Brain microvascular endothelial cell (primary cell): ENCODE measurements at regions not wholly inside any gene's neighbourhood (a gene's known extent, or its start where the extent isn't known, plus 50 kb on each side); places are given as distances from the start of the nearest gene placed in this dataset.
"Not testable (repeated sequence)": the region's sequence is repeated elsewhere in the genome, so short reads cannot be mapped to it uniquely, and the experiment has no call there.

Source experiments
- DNase-seq: peaks from one replicate; pipeline ENCODE4 v3.0.0-alpha.2; 2020
- H3K27ac ChIP-seq: fragments of 250-450 bp; sonication (Bioruptor Pico); 2 replicates; pipeline ENCODE4 v1.5.1; 2020; ENCODE audit warnings: mild to moderate bottlenecking, moderate library complexity
- H3K27me3 ChIP-seq: fragments of 250-450 bp; sonication (Bioruptor Pico); replicated peaks from 2 replicates; pipeline ENCODE4 v1.5.1; 2020; ENCODE audit warnings: mild to moderate bottlenecking
- H3K36me3 ChIP-seq: fragments of 250-450 bp; sonication (Bioruptor Pico); replicated peaks from 2 replicates; pipeline ENCODE4 v1.5.1; 2020; ENCODE audit warnings: mild to moderate bottlenecking
- H3K4me3 ChIP-seq: 2 replicates; pipeline ENCODE4 v1.5.1; 2011; ENCODE audit warnings: low read depth, mild to moderate bottlenecking, control low read depth, low read length, moderate library complexity
- in situ Hi-C: cut with HindIII; loops from 2 replicates; pipeline ENCODE4 v1.10.0; 2017; ENCODE audit warnings: low sequenced_read_pairs, low pct_ligation_motif_present
- TF ChIP-seq, protein P1 (sequence below): IDR thresholded peaks from 2 replicates; pipeline ENCODE4 v1.5.1; 2011; ENCODE audit warnings: low read depth, mild to moderate bottlenecking, moderate library complexity, low read length, control low read depth, inconsistent platforms; ENCODE audit errors: missing control alignments

DNA sequence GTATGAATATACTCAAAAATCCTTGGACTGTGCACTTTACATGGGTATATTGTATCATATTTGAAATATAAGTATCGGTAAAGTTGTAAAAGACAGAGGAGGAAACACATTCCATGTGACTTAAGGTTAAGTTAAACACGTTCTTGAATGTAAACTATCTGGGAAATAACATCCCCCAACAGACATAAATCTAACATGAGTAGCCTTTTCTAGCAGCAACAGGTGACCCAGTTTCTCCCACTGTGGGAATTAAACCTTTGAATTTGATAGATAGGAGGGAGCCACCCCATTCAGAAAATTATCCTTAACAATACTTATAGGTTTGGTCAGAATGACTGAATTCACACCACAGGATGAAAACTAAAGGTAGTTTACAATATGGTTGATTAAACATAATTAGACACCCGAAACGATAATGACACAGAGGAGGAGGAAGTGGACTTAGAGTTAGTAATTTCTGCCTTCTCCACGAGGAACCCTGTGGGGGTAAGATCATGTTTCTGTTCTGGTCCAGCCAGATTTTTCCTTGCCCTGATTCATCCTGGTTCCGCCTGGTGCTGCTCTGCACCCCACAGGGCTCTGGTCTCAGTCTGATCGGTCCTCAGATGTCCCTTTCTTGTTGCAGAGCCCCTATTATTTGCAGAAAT, 84.6 kb upstream of the DNAH5 start:
- no peak for DNase-seq
- Histone ChIP-seq H3K27ac (no peak overlapping the region), H3K36me3 (no peaks in the 10 kb centered on the region), H3K4me3 (no peak overlapping the region), H3K27me3 (no peaks in the 10 kb centered on the region)
- in situ Hi-C loops: no loop called here
- TF ChIP-seq, protein P1, sequence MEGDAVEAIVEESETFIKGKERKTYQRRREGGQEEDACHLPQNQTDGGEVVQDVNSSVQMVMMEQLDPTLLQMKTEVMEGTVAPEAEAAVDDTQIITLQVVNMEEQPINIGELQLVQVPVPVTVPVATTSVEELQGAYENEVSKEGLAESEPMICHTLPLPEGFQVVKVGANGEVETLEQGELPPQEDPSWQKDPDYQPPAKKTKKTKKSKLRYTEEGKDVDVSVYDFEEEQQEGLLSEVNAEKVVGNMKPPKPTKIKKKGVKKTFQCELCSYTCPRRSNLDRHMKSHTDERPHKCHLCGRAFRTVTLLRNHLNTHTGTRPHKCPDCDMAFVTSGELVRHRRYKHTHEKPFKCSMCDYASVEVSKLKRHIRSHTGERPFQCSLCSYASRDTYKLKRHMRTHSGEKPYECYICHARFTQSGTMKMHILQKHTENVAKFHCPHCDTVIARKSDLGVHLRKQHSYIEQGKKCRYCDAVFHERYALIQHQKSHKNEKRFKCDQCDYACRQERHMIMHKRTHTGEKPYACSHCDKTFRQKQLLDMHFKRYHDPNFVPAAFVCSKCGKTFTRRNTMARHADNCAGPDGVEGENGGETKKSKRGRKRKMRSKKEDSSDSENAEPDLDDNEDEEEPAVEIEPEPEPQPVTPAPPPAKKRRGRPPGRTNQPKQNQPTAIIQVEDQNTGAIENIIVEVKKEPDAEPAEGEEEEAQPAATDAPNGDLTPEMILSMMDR: no peak

- Histone ChIP-seq H3K27ac (no peak overlapping the region), H3K4me3 (no peak overlapping the region), H3K27me3 (no peaks in the 10 kb centered on the region), H3K36me3 (no peaks in the 10 kb centered on the region)
- in situ Hi-C loops: no loop called here
- no peak for DNase-seq
- TF ChIP-seq, protein P1: no peak
Measured at GRCh38 chr5:14028188-14028587, 83.7 kb upstream of the DNAH5 start.

DNA sequence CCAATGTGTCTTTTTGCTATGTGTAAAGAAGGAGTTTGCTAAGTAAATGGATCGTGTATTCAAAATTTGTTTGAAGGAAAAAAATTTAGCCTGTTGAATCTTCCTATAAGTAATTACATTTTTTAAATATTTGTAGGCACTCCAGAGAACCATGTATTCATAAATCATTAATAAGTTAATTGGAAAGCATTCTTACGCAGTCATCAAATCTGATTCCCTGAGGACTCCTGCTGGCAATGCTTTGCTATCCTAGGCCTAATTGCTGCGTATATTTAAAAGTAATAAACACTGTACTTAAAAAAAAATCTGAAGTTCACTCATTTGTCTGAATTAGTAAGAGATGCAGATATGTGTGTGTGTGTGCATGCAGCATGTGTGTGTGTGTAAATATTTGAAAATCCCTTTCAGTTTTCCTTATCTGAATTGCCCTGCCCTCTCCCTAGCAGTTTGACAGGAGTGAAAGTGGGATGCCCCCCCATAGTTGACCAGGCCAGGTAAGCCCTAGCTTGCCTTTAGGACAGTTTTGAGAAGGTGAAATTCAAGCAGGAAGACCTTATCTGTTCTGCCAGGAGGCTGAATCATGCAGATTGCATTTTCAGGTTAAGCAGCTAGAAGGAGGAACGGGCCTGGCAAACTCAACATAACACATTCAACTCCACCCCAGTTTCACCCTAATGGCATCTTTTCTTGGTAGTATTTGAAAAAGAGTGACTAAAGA, 81.2 kb upstream of the DNAH5 start:
- in situ Hi-C loops: no loop called here
- no peak overlapping the region for H3K4me3 ChIP-seq
- H3K27ac ChIP-seq: no peak overlapping the region
- no peaks in the 10 kb centered on the region for H3K27me3 ChIP-seq
- no peaks in the 10 kb centered on the region for H3K36me3 ChIP-seq
- TF ChIP-seq, protein P1: no peak
- no peak for DNase-seq

DNA sequence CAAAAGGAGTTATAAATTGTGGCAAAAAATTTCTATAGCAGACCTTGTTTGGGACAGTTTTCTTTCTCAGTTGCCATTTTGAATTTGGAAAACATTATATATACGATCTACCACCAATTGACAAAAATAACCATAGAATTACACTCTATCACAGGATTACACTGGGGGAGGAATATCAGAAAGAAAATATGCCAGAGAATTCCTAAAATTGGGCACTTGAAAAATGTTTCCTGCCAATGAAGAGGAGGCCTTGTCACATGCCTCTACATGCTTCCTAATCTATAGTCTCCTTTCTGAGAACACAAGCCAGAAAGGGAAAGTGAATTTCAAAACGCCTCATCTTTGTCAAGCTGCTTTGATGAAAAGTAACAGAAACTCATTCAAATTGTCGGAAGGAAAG, 78.5 kb upstream of the DNAH5 start:
- Histone ChIP-seq H3K4me3 (no peak overlapping the region), H3K27me3 (no peaks in the 10 kb centered on the region), H3K36me3 (no peaks in the 10 kb centered on the region), H3K27ac (no peak overlapping the region)
- TF ChIP-seq, protein P1: no peak
- in situ Hi-C loops: loop anchor here (25.0 kb wide), 1 partner anchor 314 kb away; no protein-coding TSS in a partner anchor
- no peak for DNase-seq

DNA sequence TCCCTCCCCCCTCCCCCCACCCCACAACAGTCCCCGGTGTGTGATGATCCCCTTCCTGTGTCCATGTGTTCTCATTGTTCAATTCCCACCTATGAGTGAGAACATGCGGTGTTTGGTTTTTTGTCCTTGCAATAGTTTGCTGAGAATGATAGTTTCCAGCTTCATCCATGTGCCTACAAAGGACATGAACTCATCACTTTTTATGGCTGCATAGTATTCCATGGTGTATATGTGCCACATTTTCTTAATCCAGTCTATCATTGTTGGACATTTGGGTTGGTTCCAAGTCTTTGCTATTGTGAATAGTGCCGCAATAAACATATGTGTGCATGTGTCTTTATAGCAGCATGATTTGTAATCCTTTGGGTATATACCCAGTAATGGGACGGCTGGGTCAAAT, 76.5 kb upstream of the DNAH5 start:
- not testable (repeated sequence) for H3K4me3 ChIP-seq, DNase-seq, H3K27me3 ChIP-seq, H3K27ac ChIP-seq, H3K36me3 ChIP-seq
- in situ Hi-C loops: loop anchor here (25.0 kb wide), 1 partner anchor 316 kb away; no protein-coding TSS in a partner anchor

DNA sequence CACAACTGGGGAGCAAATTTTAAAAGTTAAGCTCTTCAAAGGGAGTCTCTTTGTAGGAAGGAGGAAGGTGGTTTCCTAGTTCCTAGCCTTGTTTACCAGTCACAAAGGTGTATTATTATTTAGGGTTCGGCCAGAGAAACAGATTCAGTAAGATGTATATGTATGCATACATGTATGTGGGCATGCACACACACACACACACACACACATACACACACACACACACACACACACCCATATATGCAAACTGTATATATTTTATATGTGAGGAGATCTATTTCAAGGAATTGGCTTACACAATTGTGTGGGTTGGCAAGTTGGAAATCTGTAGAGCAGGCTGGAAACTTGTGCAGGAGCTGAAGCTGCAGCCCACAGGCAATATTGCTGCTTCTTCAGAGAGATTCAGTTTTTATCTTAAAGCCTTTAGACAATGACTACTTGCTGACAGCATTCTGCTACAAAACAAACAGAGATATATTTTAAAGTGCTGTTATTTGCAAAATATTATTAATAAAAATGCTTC, 75.3 kb upstream of the DNAH5 start:
- no peak for DNase-seq
- in situ Hi-C loops: loop anchor here (25.0 kb wide), 1 partner anchor 317 kb away; no protein-coding TSS in a partner anchor
- Histone ChIP-seq H3K36me3 (no peaks in the 10 kb centered on the region), H3K27me3 (no peaks in the 10 kb centered on the region), H3K4me3 (no peak overlapping the region), H3K27ac (no peak overlapping the region)
- TF ChIP-seq, protein P1: no peak
